GM18519 (cell line): ENCODE measurements at regions not wholly inside any gene's neighbourhood (a gene's known extent, or its start where the extent isn't known, plus 50 kb on each side); places are given as distances from the start of the nearest gene placed in this dataset.

ENCODE experiments used
- ATAC-seq: cut with Tn5 transposase; IDR thresholded peaks from one replicate; pipeline ENCODE4 v1.9.1; 2021; ENCODE audit warnings: mild to moderate bottlenecking, moderate library complexity; ENCODE audit not compliant: unreplicated experiment, low FRiP score

DNA sequence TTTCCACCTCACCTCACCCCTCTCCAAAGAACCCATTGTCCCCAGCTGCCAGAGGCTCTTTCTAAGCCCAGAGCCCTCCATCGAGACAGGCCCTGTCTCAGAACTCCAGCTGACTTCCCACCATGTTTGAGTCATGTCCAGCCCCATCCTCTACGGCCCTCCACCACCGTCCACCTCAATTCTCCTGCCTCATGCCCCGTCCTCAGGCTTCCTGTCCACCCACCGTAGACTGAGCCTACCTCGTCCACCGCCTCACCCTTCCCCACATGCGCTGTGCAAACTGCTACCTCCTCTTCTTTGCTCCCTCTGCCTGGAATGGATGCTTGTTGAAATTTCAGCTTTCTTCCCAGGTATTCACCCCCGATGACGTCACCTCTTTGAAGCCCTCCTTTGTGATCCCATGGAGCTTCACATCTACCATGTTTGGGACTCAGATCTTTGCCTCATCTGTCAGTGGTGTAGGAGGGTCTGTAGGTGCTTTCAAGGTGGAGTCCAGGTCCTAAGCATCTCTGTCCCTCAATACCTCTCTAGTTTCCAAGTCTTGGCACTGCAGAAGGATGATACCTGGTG lies 149.0 kb downstream of the MRM1 start:
- no peak for ATAC-seq

DNA sequence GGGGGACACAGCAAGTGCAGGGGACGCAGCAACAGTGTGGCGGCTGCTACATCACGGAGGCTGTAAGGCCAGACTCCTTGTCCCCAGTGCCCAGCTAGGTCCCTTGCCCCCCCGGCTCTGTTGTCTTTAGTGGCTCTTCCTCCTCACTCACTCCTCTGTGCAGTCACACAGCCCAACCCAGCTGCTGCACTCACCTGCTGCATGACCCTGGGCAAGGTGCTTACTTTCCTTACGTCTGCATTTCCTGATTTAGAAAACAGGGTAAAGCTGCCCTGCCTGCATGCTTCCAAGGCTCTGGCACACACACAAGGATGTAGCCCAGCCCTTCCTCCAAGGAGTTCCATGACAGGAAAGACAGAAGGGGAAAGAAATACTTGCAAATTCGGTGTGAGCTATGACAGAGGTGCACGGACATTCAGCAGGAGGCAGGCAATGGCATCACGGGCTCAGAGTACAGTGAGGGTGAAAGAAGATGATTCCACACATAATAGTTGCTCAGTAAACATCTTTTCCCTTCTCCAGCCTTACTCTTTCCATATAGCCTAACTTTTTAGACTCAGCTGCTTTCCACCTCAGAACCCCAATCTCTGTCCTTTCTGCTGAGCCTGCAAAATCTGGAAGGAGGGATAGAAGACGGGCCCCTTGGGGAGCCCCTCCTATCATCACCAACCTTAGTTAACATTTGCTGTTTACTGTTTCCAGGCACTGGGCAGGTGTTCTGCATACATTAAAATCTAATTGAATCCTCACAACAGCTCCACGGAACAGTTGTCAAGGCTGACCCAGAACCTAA lies 150.9 kb downstream of the MRM1 start:
- no peak for ATAC-seq

DNA sequence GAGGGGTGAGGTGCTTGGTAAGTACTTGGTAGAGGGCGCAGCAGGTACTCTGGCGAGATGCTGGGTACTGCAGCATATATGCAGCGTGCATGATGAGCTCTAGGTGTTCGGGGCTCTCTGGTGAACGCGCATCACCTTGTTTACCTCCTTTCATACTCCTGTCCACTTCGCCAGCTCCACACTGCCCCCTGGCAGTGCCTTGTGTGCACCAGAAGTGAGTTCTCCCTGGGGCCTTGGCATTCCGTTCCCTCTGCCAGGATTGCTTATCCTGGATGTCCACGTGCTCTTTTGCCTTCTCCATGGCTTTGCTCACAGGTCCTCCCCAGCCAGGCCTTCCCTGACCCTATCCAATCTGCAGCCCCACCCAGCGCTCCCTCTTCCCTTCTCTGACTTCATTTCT lies 154.2 kb downstream of the MRM1 start:
- no peak for ATAC-seq

DNA sequence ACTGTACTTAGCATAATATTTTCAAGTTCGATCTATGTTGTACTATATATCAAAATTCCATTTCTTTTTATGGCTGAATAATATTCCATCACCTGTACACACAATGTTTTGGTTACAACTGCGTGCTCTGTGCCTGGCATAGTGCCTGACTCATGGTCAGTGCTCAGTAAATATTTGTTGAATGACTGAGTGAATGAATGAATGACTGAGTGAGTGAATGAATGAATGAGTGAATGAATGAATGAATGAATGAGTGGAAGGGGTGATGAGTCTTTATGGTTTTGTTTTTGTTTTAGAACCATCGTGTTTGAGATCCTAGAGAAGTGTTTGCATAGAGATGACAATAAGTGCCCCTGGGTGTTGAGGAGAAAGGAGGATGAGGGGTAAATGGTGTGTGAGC lies 155.3 kb downstream of the MRM1 start:
- ATAC-seq, result no peak

DNA sequence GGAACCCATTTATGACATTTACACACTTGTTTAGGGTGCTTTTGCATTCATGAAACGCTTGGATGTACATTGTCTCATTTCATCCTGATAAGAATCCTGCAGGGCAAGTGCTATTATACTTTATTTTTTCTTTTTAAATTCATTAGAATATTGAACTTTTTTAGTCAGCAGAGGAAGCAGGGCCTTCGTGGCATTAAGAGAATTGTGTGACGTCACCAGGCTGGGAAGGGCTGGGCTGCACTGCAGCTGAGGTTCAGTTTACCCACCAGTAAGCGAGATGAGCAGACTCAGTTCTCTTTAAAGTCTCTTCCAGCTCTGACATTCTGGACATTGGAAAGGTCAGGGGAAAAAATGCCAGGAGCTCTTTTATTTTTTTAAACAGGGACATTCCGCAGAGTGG lies 159.0 kb downstream of the MRM1 start:
- ATAC-seq, result no peak

DNA sequence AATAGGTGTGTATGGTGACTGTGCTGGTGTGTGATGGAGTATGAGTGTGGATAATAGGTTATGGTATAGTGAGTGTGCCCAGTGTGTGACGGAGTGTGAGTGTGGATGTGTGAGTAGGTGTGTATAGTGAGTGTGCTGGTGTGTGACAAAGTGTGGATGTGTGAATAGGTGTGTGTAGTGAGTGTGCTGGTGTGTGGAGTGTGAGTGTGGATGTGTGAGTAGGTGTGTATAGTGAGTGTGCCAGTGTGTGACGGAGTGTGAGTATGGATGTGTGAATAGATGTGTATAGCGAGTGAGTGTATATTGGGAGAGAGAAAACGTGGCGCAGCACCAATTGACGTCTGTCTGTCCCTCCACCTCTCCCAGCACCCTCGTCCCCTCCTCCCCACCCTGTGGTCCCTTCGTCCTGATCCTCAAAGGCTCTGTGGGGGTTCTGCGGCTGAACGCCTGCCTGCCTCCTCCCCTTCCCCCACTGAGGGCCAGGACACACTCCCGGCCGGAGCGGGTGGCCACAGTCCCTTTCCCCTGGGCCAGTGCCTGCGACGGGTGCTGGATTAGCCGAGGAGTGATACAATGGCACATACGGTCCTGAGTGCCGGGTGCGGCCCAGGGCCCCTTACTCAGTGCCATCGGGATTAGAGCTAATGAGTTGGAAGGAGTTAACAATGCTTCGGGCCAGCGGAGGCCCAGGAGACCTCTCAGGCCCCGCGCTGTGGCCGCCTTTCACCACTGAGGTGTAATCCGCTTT lies 160.0 kb downstream of the MRM1 start:
- ATAC-seq, result no peak

DNA sequence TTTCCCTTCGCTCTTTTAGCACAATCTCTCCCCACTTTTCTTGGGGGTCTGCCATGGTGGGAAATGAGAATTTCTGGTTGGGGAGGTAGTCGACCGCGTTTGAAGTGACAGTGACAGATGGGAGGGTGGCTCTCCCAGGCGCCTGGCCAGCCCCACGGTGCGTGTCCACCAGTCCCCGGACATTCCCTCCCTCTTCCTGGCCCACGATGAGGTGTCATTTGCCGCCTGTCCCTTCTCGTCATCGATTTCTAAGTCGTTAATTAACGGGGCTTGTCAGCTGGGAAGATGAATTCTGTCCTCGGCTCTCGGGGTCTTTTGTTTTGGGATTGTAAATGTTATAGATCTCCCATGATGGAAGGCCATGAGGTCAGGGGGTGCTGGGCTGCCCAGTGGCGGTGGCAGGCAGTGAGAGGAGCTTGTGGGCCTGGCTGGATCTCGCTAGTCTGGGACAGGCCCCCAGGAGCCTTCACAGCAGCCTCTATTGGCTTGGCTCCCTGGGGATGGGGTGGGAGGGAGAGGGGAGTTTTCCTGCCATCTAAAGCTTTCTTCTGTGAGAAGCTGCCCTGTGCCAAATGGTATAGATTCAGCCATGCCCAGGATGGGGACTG lies 164.2 kb downstream of the MRM1 start:
- ATAC-seq, result no peak

DNA sequence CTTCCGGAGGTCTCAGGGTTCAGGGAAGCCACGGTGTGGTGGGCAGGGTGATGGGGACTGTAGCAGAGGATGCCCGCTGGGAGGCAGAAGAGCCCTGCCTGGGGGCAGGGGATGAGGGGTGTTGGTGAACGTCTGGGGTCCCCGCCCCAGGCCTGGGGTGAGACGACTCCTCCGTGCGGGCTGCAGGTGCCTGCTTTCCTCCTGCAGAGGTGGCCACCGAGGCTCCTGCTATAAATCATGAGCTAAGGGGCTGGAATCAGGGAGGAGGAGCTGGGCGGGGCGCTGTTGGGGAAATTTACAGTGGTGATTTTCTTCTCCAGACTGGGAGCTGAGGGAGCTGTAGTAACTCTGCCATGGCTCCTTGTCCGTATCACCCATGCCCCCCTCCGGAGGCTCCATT lies 167.0 kb downstream of the MRM1 start:
- ATAC-seq, result no peak

DNA sequence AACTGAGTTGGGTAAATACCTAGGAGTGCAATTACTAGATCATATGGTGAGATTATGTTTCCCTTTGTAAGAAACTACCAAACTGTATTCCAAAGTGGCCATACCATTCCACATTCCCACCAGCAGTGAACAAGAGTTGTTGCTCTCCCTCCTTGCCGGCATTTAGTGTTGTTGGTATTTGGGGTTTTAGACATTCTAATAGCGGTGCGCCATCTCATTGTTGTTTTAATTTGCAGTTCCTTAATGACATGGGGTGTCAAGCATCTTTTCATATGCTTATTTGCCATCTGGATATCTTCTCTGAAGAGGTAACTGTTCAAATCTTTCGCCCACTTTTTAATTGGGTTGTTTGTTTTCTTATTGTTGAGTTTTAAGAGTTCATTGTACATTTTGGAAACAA lies 164.2 kb upstream of the LHX1 start:
- no peak for ATAC-seq

DNA sequence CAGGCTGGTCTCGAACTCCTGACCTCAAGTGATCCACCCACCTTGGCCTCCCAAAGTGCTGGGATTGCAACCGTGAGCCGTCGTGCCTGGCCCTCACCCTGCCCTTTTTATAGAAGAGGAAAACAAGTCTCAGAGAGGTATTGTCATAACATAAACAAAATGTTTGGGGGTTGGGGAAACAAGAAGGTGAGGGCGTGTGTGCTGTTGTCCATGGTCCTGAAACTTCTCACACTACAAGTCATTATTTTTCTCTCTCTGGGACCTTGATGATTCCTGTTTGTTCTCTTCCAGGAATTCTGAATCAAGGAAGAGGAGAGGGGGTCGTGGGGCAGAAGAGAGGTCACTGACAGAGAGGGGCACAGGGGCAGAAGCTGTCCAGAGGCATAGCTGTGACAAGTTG lies 160.2 kb upstream of the LHX1 start:
- ATAC-seq, result no peak

DNA sequence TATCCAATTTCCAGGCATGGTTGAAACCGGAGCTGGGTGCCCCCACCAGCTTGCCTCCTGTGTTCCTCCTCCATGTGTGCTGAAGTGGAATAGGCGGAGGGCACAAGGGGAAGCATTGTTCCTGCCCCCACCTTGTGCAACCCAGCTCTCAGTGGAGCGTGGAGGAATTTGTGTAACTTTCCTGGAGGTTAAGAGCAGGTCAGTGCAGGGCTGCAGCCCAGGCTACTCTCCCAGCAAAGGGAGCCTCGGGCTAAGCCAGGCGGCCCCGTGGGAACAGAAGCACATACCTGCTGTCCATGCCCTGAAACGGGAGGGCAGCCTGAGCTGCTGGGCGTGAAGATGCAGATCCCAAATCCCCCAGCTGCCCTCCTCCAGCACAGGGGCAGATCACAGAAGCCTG lies 158.8 kb upstream of the LHX1 start:
- ATAC-seq, result no peak

DNA sequence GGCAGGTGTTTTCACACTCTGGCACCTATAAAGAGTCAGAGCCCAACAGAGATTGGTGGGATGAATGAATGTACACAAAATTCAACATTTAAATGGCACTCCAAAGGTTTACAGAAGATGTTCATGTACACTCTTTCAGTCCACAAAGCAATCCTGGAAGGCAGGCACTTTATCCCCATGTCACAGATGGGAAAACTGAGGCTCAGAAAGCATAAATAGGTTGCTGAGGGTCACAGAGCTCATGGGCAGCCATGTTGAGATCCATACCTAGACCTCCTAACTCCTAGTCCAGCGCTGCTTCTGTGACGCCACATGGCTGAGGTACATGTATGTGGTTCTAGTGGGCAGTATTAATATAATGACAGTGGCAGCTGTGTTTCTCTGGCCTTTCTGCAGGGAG lies 157.7 kb upstream of the LHX1 start:
- no peak for ATAC-seq

DNA sequence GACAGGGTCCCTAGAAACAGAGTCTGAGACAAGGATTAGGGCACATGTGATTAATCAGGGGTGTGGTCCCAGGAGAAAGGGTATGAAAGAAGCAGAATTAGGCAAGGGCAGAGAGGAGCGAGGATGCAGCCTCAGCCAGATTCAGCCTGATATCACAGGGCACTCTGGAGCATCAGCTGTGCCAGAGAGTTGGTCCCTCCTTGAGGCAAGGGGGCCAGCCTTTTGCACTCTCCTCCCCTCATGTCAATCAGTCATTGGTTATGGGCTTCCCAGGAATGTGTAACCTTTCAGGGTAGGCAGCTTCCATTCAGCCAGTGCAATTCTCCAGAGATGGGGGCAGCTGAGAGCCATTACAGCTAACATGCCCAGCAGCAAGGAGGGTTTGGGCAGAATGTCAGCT lies 152.6 kb upstream of the LHX1 start:
- ATAC-seq, result no peak

DNA sequence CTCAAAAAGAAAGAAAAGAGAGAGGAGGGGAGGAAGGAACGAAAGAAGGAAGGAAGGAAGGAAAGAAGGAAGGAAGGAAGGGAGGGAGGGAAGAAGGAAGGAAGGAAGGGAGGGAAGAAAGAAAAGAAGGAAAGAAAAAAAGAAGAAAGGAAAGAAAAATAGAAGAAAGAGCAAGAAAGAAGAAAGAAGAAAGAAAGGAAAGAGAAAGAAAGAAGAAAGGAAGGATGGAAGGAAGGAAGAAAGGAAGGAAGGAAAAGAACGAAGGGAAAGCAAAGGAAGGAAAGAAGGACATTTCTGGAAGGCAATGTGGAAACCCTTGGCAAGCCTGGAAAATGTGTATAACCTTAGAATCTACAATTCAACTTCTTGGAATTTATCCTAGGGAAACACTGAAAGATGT lies 150.4 kb upstream of the LHX1 start:
- ATAC-seq, result no peak

DNA sequence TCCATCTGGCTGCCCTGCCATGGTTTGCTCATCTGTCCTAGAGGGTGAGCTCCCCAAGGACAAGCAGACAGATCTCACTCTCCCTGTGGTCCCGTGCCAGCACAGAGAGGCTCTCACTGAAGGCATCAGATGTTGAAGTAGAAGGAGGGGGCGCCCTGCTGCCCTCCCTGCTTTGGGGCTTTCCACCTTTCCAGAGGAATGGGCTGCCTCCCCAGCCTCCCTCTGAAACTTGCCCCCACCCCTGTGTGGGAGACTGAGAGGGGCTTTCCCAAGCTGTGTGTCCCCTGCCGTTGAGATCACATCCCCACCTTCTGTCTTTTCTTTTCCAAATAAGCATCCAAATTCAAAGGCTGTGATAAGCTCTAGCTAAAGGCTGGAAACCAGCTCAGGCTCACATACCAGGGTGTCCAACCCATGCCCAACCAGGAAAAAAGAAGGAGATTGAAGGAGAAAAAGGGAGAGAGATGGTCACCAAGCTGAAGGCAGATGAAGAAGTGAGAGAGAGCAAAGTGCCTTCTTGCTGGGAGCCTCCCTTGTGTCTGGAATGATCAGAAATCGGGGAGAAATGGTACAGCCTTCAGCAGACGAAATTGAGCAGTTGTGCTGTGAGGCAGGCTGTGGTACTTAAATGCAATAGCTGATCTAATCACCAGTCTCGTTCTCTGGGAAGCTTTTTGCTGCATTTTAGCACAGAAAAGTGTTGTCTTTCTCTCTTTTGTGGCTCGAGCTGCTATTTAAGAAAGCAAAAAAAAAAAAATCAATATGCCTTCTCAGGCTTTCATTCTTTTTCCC lies 145.9 kb upstream of the LHX1 start:
- ATAC-seq, result no peak

DNA sequence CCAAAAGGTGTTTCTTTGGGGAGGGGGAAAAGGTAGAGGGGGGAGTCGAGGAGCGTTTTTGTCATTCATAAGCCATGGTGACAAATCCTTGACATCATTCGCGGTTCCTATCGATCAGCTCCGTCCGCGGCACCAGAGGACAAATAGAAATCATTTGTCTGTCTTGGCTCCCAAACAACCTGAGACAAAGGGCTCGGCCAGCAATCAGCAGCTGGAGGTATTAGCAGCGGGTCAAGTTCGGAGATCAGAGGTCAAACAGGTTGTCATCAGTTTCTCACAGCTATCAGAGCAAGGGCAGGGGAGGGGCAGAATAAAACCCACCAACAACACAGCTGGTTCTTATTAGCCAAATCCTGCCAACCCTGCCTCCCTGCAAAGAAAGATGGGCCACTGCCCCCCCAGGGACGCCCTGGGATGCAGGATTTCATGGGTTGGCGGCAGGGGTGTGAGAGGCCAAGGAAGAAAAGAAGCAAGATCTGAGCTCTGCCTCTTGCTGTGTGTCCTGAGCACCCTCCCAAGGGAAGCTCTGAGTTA lies 145.3 kb upstream of the LHX1 start:
- no peak for ATAC-seq

DNA sequence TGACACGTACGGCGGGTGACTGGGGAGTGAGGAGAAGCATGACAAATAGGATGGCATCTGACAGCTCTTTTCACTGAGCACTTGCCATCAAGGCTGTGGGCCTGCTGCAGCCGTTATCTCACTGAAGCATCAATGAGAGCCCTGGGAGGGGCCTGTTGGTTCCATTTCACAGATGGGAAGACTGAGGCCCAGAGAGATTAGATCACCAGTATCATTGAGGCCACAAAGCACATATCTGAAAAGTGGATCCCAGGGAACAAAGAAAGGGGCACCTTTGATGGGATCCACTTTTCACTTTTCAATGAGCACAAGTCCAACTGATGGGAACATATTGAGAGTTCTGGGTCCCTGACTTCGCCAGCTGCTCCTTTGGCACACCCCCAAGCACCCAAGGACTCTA lies 144.4 kb upstream of the LHX1 start:
- ATAC-seq, result no peak

DNA sequence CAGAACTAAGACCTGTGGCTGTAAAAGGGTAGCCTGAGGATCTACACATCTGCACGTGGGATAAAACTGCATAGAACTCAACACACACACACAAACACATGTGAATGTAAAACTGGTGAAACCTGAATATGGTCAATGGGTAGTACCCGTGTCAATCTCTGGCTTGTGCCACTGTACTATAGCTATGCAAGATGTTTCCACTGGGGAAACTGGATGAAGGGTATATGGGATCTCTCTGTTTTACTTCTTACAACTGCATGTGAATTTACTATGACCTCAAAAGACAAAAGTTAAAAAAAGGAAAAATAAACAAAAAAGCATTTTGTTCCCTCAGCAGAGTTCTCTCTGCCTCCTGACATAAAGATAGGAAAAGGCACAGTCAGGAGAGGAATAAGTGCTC lies 143.3 kb upstream of the LHX1 start:
- ATAC-seq, result no peak

DNA sequence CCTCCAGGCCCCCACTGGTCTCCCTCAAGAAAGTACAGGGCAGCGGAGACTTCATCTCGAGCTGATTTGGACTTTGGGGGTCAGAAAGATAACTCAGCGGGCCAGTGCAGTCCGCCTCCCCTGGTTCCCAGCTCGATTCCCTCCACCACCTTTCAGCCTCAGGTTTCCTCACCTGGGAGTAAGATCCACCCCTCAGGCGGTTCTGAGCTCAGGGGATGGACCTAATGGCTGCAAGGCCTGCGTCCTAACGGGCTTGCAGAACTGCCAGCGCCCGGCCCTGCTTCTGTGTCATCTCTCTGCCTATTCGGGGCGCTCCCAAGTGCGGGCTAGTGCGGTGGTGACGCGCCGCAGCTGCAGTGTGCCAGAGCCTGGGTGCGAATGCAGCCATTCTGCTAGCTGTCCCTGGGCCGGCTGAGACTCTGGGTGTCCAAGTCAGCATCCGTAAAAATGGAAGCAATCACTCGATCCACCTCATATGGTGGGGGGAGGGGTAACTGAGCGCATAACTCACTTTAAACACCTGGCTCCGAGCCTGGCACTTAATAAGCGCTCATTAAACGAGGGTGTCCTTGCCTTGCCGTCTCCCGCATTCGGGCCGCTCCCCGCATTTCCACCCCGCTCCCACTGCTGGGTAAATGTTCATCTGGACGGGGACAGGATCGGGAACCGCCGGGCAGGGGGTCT lies 129.6 kb upstream of the LHX1 start:
- ATAC-seq, result no peak

DNA sequence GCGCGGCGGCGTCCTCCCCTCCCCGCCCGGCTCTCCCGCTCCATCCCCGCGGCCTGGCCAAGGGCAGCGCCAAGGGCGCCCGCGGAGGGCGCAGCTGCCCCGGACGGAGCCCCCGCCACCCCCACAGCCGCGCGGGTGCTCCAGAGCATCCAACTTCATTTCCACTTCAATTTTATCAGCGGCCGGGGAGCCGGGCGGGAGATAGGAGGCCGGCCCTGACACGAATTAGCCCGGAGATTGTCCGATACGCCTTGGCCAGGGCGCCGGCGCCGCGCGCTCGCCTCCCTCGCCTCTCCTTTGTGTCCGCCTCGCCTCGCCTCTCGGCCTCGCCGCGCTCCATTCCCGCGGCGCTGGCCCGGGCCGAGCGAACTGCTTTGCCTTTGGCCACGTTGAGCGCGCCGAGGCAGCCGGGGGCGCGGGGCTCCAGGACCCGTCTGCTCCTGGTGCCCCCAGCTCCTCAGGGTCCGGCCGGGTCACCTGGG lies 129.1 kb upstream of the LHX1 start:
- ATAC-seq, result no peak
